ENCODE measurements at regions not wholly inside any gene's neighbourhood (a gene's known extent, or its start where the extent isn't known, plus 50 kb on each side); places are given as distances from the start of the nearest gene placed in this dataset.

DNA sequence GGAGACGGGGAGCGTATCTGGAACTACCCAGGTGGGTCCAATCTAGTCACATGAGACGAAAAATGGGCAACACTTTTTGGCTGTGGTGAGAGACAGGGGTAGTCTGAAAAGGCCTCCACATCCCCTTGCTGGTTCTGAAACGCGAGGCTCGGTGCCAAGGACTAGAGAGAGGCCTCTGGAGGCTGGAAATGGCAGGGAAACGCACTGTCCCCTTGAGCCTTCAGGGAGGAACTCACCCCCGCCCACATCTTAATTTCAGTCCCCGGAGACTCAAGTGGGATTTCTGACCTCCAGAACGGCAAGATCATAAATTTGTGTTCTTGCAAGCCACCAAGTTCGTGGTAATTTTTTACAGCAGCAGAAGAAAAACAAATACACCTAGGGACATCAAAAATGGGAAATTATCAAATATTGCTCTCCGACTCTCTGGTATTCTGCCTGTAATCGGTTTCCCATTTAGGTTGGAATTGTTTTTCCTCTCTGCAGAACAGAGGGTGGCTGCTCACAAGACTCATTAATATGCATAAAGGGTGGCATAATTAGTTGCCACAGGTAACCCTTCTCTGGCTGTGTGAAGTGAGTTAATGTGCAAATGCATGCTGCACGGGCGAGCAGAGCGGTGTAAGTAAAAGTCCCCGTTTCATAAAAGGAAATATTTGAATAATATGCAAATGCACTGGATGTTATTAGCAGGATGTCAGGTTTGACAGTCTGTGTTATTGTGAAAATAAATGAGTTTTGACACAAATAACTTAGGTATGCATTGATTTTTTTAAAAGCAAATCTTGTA is 185.7 kb downstream of the ARRDC4 start:
- DNase-seq: no peak

DNA sequence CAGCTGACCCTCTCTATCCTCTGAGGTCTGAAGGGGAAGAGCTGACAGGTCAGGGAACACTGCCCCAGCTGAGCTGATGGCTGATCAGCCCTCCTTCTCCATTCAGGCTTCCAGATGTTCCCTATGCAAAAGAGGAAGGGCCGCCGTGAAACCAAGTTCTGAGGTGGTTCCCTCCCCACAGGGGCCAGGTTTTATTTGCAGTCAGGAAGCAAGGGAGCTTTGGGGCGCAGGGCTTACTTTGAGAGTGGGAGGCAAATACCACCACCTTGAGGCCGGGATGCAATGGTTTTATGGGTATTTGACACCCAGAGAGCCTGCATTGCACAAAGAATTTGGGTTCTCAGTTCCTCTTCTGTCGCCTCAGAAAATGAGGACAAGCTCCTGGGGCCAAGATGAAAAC is 186.9 kb downstream of the ARRDC4 start:
- DNase-seq: no peak

DNA sequence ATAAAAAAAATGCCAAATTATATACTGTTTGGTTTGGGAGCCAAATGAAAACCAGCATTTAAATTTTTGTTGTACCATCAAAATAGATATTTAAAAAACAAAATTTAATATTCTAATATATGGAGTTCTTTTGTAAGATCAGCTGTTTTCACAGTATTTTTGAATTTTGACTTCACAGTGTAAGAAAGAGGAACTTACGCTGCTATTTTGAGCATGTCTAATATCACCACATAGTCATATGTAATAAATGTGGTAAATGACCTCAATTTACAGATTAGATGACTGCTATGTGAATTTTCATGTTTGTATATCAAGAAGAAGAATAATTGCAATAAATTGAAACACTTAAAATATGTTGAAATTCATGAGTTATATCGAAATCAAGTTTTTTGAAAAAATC is 189.6 kb downstream of the ARRDC4 start:
- no peak for DNase-seq

DNA sequence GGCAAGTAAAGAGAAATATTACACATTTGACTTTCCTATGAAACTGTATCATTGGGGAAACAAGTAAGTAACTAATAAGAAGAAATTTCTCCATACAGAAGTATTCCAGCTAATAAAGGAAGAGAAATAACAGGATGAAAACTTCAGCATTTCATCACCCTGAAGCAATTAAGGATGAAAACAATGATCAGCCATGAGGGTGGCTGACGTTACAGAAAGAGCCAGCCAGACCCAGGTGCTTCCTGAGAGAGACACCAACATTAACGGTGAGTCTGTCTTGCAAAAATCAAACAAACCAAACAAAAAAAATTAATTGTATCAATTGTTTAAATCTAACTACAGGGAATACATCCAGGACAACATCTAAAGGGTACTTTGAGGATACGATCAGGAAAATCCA is 190.0 kb downstream of the ARRDC4 start:
- DNase-seq: peak; percentile 35

DNA sequence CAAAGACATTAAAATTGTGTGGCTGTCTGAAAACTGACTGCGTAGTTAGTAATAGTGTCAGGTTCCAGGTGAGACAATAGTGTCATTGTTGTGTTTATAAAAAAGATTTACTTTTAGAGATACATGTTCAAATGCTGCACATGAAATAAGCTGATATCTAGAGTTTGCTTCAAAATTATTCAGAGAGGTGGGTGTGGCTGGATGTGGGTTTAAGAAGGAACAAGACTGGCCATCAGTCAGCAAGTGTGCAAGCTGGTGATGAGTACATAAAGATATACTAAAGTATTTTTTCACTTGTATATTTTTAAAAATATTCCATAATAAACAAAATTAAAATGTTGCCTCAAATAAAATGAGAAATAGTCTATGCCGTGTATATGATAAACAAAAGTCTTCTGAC is 190.6 kb downstream of the ARRDC4 start:
- no peak for DNase-seq

DNA sequence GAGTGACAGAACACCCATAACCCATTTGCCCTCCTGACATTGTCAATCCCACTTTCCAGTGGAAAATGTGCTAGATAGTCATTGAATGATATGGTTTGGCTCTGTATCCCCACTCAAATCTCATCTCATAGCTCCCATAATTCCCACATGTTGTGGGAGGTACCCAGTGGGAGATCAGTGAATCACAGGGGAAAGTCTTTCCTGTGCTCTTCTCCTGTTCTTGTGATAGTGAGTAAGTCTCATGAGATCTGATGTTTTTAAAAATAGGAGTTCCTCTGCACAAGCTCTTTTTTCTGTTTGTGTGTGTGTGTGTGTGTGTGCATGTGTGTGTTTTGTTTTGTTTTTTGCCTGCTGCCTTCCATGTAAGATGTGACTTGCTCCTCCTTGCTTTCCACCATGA is 191.7 kb downstream of the ARRDC4 start:
- DNase-seq: no peak

DNA sequence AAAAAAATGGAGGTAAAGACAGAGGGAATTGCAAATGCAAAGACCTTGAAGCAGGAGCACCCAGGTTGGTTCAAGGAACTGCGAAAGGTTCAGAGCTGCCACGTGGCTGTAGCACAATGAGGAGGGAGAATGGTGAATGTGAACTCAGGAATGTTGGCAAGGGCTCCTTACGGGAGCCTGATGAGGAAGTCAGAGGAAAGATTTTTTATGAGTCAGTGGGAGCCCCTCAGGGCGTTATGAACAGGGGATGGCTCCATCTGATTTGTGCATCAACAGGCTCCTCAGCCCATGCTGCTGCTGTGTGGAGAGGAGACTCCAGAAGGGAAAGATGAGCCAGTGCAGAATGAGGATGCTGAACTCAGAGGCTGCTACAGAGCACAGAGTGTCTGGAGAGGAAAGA is 194.4 kb downstream of the ARRDC4 start:
- no peak for DNase-seq

DNA sequence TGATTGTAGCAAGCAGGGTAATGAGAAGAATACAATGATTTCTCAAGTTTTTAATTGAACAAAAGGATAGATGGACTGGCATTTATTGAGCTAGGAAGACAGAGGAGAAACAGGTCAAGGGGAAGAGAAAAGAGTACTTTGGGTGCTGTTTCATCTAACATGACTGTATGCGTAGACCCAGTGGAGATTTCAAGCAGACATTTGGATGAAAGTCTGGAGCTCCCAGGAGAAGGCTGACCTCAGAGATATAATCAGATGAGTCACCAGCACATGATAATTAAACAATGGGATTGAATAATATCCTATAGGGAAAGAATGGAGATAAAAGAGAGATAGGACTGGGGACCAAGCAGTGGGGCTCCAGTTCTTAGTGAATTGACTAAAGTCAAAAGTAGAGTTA is 194.9 kb downstream of the ARRDC4 start:
- DNase-seq: no peak

DNA sequence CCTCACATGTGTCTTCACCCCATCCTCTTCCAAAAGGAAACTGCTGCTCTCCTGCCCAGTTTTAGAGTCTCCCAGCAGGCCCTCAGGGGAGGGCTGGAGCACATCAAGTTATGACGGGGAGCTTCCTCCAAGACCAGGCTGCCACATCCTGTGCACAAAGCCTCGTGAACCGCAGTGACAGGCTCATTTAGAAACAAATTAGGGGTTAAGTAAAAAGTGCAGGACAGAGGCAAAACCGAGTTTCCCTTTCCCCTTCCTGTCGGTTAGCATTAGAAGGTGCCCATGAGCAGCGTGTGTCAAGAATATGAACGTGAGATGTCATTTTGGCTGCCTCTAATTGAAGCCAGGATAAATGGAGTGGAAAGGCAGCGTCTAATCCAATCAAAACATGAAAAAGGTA is 199.7 kb downstream of the ARRDC4 start:
- DNase-seq: no peak

DNA sequence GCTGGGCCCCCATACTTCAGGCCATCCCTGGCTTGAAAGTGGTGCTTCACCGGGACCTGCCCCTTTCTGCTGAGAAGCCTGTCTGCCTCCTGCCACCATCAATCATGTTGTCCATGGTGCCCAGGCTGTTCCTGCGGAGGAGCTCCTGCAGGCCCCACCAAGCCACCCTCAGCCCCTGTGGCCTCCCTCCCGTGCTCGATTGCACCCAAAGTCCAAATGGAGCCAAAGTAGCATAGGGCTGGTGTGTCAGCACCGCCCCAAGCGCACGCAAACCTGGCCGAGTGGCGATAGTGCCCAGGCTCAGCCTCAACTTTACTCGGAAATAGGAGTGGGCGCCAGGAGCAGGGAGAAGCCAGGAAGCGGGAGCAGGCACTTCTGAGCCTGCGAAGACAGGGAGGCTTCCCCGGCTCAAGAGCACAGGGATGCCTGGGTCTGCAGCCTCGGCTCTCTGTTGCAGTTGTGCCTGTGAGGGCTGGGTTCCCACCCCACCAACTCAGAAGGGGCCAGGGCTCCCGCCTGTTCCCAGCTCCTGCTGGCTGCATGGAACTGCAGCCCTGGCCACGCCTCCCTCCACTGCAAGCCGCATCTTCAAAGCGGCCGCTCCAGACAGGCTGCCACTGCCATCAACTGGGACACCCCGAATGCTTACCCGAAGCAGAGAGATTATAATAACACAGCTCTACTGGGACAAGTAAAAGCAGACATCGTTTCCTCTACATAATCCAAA is 203.0 kb downstream of the ARRDC4 start:
- no peak for DNase-seq

DNA sequence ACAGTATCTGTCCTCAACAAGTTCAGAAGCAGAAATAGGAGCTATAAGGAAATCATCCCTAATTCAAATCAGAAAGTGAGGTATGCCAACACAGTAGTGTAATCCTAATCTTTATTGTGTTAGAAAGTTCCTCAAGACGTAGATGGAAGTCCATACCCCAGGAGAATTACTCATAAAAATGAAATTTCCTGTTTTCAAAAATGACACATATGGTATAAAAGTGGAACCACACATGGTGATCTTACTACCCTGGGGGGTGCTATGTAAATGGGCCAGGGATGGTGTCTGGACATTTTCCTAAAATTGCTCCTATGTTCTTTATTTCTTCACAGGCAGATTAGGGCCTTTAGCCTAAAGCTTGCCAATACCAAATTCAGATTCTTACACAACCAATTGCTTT is 204.1 kb downstream of the ARRDC4 start:
- no peak for DNase-seq

DNA sequence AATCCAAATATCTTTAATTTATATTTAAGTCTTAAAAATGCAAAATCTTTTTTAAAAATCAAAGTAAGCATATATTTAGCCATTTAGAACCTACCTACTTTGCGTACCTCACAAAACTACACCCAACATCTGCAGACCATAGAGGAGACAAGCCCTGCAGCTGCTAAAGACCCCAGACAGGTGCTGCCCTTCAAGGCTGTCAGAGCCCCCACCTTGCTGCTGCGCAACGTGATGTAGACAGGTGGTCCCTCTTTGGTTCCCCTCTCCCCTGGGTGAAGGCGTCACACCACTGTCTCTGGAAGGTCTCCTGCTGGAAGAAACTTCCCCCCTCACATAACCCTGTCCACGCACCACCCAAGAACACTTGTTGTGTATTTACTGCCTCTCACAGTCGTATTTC is 204.5 kb downstream of the ARRDC4 start:
- no peak for DNase-seq

DNA sequence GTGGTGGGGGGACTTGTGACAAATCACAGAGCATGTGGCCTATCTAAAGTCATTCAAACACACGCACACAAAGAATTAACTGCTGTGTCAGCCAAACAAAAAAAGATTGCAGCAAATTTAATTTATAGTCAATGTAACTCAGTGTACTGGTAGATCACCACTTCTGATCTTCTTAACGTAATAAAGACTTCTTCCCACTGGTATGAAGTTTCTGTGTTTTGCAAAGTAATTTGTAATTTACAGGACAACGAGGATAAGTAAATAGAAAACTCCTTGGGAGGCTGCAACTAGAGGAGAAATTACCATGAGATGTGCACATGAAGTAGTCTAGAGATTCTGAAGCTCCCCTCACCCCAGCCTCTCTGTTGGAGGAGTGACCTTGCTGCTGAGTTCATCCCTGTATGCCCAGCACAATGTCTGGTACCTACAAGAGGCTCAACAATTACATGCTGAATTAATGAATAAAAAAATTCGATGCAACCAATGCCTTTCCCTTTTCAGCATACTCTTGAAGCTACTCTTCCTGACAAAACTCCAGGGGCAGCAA is 207.3 kb downstream of the ARRDC4 start:
- DNase-seq: no peak

DNA sequence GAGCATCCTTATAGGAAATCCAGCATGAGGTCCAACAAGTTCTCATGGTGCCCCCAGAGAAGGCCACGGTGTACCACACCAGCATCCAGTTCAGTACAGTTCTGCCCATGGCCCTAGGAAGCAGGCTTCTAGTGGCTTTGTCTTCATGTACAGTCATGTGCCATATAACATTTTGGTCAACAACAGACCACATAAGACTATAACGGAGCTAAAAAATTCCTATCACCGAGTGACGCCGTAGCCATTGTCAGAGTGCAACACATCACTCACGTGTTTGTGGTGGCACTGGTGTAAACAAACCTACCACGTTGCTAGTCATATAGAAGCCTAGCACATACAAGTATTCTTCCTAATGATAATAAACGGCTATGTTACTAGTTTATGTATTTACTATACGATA is 209.0 kb downstream of the ARRDC4 start:
- no peak for DNase-seq

DNA sequence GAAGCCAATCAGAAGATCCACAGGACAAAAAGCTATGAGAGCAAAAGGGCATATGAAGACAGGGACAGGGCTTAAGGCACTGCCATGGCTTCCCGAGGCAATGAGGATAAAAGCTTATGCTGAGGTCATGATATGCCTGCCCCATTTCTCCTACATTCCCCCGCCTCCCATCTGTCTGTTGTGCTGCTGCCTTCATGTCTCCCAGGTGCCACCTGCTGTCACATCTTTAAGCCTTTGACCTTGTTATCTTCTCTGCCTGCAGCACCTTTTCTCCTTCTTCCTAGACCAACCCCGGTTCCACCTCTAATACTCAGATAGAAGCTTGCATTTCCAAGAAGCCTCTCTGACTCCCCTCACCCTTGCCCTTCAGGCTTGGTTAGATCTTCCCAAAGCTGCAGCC is 213.8 kb downstream of the ARRDC4 start:
- DNase-seq: peak; percentile 63

DNA sequence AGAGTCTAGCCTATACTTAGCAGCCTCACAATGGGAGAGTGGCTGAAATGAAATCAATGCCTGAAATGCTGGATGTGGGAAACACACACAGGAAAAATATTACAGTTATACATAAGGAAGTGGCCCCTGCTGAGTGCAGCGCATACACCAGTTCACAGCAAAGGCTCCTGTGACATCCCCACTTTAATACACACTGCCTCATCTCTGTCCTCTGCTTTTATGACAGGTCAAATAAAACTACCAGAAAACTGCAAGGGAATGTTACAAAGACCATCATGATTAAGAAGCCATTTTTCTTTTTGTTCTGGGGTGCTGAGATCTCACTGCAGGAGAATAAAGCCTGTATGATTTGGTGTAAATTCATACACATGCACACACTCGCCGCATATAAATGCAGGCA is 214.3 kb downstream of the ARRDC4 start:
- peak; percentile 15 for DNase-seq

DNA sequence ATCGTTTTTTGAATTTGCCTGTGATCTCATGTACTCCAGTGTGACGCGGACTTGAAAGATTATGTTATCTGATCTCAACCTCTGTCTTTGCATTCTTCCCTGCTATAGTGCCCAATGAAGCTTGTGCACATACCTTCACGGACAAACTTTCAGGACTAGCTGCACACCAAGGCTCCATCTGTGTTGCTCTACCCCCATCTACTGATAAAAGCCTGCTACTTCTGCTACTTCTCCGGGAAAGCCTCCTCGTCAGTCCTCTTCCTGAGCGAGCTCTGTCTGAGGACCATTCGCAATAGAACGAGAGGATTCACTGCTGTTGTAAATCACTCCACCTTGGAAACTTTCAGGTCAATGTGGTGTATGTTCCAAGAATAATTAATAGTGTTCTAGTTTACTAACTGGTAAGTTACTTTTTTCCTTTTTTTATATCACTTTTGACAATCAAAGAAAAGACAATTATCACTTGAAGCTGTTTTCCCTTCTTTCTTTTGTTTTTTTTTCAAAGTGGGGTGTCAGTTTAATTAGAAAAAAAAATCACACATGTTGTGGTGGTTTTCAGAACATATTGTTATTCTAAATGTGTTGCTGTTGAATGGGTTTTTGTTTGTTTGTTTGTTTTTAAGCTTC is 217.6 kb downstream of the ARRDC4 start:
- peak; percentile 63 for DNase-seq

DNA sequence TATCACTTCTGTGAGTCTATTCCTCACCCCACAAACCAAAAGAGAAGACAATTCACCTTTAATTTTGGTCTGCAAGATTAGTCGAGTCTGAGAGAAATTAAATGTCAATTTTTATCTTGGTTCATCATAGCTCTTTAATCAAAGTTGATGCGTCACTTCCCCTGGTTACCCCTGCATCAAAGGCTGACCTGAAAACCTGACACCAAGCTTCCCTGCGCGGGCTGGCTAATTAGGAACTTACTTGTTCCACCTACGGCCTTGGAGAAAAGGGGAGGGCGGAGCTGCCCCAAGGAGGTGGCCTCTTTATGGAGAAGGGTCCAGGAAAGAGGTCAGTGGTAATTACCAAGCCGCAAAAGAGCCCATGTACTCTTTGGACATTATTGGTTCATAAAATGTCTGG is 218.4 kb downstream of the ARRDC4 start:
- DNase-seq: no peak

DNA sequence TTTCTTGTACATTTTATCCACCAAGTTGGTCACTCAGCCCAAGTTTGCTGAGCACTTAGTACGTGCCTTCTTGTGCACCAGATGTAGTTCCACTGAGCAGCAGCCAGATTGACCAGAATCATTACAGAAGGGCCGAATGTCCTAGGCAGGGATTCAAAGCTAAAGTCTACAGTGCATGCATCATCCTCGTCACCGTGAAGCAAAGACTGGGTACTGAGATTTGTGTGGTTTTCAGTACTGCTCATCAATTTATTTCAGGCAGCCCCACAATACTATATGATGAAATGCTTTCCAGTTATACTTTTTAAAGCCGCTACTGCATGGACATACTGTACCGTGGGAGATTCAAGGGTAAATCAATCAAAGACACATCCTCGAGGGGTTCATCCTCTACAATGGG is 227.0 kb downstream of the ARRDC4 start:
- no peak for DNase-seq

DNA sequence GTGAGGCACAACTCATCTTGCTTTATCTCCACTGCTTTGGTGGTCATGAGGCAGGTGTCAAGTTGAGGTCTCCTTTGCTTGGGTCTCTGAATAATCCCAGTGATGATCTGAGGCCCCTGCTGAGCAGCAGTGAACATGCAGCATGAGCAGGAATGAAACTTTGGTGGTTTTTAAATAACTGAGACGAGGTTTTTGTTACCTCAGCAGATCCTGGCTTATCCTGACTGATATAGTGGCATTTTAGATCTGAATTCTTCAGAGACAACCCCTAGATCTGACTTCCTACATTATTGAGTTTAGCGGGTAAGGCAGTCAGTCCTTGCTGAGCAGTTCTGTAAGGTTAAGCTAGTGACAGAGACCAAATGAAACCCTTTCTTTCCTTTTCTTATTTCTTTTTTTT is 230.4 kb downstream of the ARRDC4 start:
- DNase-seq: no peak

DNA sequence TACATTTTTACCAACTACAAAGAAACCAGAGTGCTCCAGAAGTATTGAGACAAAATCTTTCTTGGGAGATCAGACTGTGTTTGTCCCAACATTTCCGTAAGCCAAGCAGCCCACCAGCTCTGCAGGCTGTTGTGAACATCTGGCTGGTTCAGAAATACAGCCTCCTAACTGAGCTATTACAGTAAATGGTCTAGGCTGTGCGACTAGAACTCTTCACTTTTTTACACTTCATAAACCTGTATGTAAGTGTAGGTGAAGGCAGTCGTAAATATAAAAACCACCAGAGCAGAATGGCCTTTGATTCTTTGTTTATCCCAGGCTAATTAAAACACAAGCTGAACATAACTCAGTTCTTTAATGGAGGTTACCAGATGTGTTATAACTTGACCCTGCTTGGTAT is 235.3 kb downstream of the ARRDC4 start:
- no peak for DNase-seq

DNA sequence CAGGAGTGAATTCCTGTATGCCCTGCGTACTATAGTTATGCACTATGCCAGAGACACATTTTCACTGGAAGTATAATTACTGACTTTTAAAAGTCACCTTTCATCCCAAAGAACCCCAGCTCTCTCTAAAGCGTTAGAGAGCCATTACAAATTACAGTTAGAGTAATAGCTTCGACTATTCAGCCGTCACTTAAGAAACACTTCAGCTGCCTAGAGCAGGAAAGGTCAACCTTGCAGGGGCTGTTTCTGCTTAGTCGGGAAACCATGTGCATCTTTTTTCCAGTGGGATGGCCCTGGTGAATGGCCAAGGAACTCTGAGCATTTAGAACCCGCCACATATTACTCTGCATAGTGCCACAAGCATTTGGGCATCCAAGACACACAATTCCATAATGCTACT is 235.9 kb downstream of the ARRDC4 start:
- DNase-seq: no peak

DNA sequence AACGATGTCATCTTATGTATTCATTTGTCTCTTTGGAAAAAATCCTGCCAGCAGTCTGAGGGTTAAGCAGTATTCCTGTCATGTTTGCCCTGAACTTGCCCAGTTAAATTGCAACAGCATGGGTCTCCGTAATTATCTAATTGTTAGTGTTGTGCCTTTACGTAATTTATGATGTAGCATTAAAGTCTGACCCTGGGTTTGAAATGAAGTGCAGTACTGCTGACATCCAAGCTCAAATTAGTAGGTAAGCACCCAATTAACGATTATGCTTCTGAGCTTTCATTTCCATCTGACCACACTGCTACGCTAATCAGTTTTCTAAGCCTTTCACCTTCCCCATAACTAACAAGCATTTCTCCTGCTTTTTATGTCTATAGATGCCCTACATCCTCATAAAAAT is 241.8 kb downstream of the ARRDC4 start:
- no peak for DNase-seq
